ENCODE measurements at regions not wholly inside any gene's neighbourhood (a gene's known extent, or its start where the extent isn't known, plus 50 kb on each side); places are given as distances from the start of the nearest gene placed in this dataset.

GRCh38 chr3:116873142-116873541, 163.6 kb downstream of the TUSC7 start:
- Histone ChIP-seq H3K4me2 (ENCODE audit: low read length) (no peak overlapping the region), H3F3A (ENCODE audit: low read length, unreplicated experiment) (no peaks in the 10 kb centered on the region), H3K4me1 (ENCODE audit: insufficient read depth, low read length) (no peaks in the 10 kb centered on the region), H3K27ac (ENCODE audit: low read length) (no peak overlapping the region), H3K27me3 (ENCODE audit: low read length) (no peaks in the 10 kb centered on the region), H4K20me1 (ENCODE audit: low read length) (no peaks in the 10 kb centered on the region), H3K9me3 (ENCODE audit: low read length) (peaks cover 4% of the 10 kb centered on the region), H3K79me2 (ENCODE audit: low read length) (no peaks in the 10 kb centered on the region), H3K36me3 (ENCODE audit: low read depth, low read length) (no peaks in the 10 kb centered on the region), H3K9ac (ENCODE audit: low read length) (no peak overlapping the region), H3K9me2 (replicated peaks; ENCODE audit: low read length) (no peaks in the 10 kb centered on the region), H2AFZ (ENCODE audit: low read length) (no peak overlapping the region), H3K4me3 (ENCODE audit: low read length) (no peak overlapping the region)
- DNase-seq (no peak), ATAC-seq (no peak)
- intact Hi-C loops (cut with micrococcal nuclease), result no loop called here
- no TSS peak for BruUV-seq (replicated peaks)
- CTCF ChIA-PET, result no interaction called here
- POLR2A ChIA-PET (ENCODE audit: unreplicated experiment), result no interaction called here
- TF ChIP-seq EZH2 (IDR thresholded peaks at IDR 0.05; ENCODE audit: low read length, unreplicated experiment), result no peak
- TF ChIP-seq CTCF (conservative IDR thresholded peaks at IDR 0.05; ENCODE audit: low read depth, low read length), result no peak

GRCh38 chr3:116877968-116878367, 168.4 kb downstream of the TUSC7 start:
- H3K27me3 ChIP-seq (ENCODE audit: low read length), result no peaks in the 10 kb centered on the region
- H3F3A ChIP-seq (ENCODE audit: low read length, unreplicated experiment), result no peaks in the 10 kb centered on the region
- H3K36me3 ChIP-seq (ENCODE audit: low read depth, low read length), result no peaks in the 10 kb centered on the region
- H3K9ac ChIP-seq (ENCODE audit: low read length), result no peak overlapping the region
- H3K9me2 ChIP-seq (replicated peaks; ENCODE audit: low read length), result no peaks in the 10 kb centered on the region
- TF ChIP-seq EZH2 (IDR thresholded peaks at IDR 0.05; ENCODE audit: low read length, unreplicated experiment) (no peak), CTCF (conservative IDR thresholded peaks at IDR 0.05; ENCODE audit: low read depth, low read length) (no peak), EZH2phosphoT487 (IDR thresholded peaks at IDR 0.05; ENCODE audit: borderline replicate concordance, low read length) (no peak)
- no peaks in the 10 kb centered on the region for H3K4me1 ChIP-seq (ENCODE audit: insufficient read depth, low read length)
- no peak overlapping the region for H3K4me3 ChIP-seq (ENCODE audit: low read length)
- no peak for ATAC-seq
- no peaks in the 10 kb centered on the region for H3K79me2 ChIP-seq (ENCODE audit: low read length)
- POLR2A ChIA-PET (ENCODE audit: unreplicated experiment), result no interaction called here
- intact Hi-C loops (cut with micrococcal nuclease), result no loop called here
- no peak overlapping the region for H2AFZ ChIP-seq (ENCODE audit: low read length)
- no TSS peak for BruUV-seq (replicated peaks)
- peaks cover 7% of the 10 kb centered on the region for H3K9me3 ChIP-seq (ENCODE audit: low read length)
- no peak overlapping the region for H3K4me2 ChIP-seq (ENCODE audit: low read length)
- H3K27ac ChIP-seq (ENCODE audit: low read length), result no peak overlapping the region
- DNase-seq, result no peak
- CTCF ChIA-PET, result no interaction called here
- no peaks in the 10 kb centered on the region for H4K20me1 ChIP-seq (ENCODE audit: low read length)

- H3K4me3 ChIP-seq (ENCODE audit: low read length), result no peak overlapping the region
- H3K9me2 ChIP-seq (replicated peaks; ENCODE audit: low read length), result no peaks in the 10 kb centered on the region
- TF ChIP-seq EZH2phosphoT487 (IDR thresholded peaks at IDR 0.05; ENCODE audit: borderline replicate concordance, low read length), result no peak
- TF ChIP-seq EZH2 (IDR thresholded peaks at IDR 0.05; ENCODE audit: low read length, unreplicated experiment), result no peak
- TF ChIP-seq CTCF (conservative IDR thresholded peaks at IDR 0.05; ENCODE audit: low read depth, low read length), result no peak
- no peak overlapping the region for H2AFZ ChIP-seq (ENCODE audit: low read length)
- H3K4me2 ChIP-seq (ENCODE audit: low read length), result no peak overlapping the region
- H3K9ac ChIP-seq (ENCODE audit: low read length), result no peak overlapping the region
- BruUV-seq (replicated peaks), result no TSS peak
- H3K79me2 ChIP-seq (ENCODE audit: low read length), result no peaks in the 10 kb centered on the region
- H3K9me3 ChIP-seq (ENCODE audit: low read length), result 0 out of 2 replicates have a peak, but pooled peaks cover 2% of the 10 kb centered on the region
- intact Hi-C loops (cut with micrococcal nuclease), result no loop called here
- no peak for DNase-seq
- 0 out of 2 replicates have a peak, but pooled peaks cover 7% of the 10 kb centered on the region for H3K27me3 ChIP-seq (ENCODE audit: low read length)
- no peaks in the 10 kb centered on the region for H4K20me1 ChIP-seq (ENCODE audit: low read length)
- no peaks in the 10 kb centered on the region for H3F3A ChIP-seq (ENCODE audit: low read length, unreplicated experiment)
- POLR2A ChIA-PET (ENCODE audit: unreplicated experiment), result no interaction called here
- H3K27ac ChIP-seq (ENCODE audit: low read length), result no peak overlapping the region
- CTCF ChIA-PET, result no interaction called here
- no peaks in the 10 kb centered on the region for H3K36me3 ChIP-seq (ENCODE audit: low read depth, low read length)
- H3K4me1 ChIP-seq (ENCODE audit: insufficient read depth, low read length), result no peaks in the 10 kb centered on the region
- no peak for ATAC-seq
Observed at GRCh38 chr3:116886202-116886893, 176.8 kb downstream of the TUSC7 start.

All from PC-3 (cell line).